Right atrium auricular region (tissue), 2 donors: ENCODE measurements at regions not wholly inside any gene's neighbourhood (a gene's known extent, or its start where the extent isn't known, plus 50 kb on each side); places are given as distances from the start of the nearest gene placed in this dataset.

Source experiments
- DNase-seq: peaks from one replicate; pipeline ENCODE4 v3.0.0-alpha.2; 2019; ENCODE audit warnings: low spot score
- H3K27ac ChIP-seq, 2 donors: fragments of 200-600 bp; sonication (generic); 1 replicate in 1 of 2; 2 replicates in 1 of 2; pipeline ENCODE4 v1.5.1; 2016 to 2019
- H3K27me3 ChIP-seq, 2 donors: fragments of 200-600 bp; sonication (generic); one replicate each; pipeline versions ENCODE4 v1.5.1 to v1.6.0; 2017 to 2019
- H3K36me3 ChIP-seq: fragments of 200-600 bp; sonication (generic); one replicate; pipeline ENCODE4 v1.5.1; 2016
- H3K4me1 ChIP-seq, 2 donors: fragments of 200-600 bp; sonication (generic); one replicate each; pipeline versions ENCODE4 v1.5.1 to v1.6.0; 2017 to 2019
- H3K4me3 ChIP-seq, 2 donors: fragments of 200-600 bp; sonication (generic); 1 replicate in 1 of 2; 2 replicates in 1 of 2; pipeline ENCODE4 v1.5.1; 2017 to 2019; ENCODE audit warnings: mild to moderate bottlenecking in 1 of 2, moderate library complexity in 1 of 2
- H3K9me3 ChIP-seq, 2 donors: fragments of 200-600 bp; sonication (generic); one replicate each; pipeline ENCODE4 v1.5.1; 2019
- TF ChIP-seq, protein P1 (sequence below), 2 donors: fragments of 200-600 bp; sonication (generic); IDR thresholded peaks; one replicate each; pipeline ENCODE4 v1.5.1; 2019; ENCODE audit warnings: antibody characterized with exemption in 2 of 2

DNA sequence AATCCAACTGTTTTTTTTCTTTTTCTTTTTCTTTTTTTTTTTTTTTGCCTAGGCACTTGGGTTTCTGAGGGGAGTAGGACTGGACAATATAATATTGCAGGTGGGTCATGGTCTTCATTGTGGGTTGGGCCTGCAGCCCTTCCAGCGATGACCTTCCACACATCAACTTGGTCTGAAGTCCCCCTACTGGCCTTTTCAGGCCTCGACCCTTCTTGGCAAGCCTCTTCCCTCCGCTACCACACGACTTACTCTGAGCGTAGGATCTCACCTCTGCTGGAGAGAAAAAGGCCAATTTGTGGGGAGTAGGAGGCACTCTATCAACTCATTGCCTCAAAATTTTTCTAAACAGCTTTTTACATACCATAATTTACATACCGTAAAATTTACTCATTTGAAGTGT, 51.1 kb upstream of the GRIK3 start:
- Histone ChIP-seq H3K36me3 (no peaks in the 10 kb centered on the region), H3K27ac (no peak overlapping the region), H3K4me1 (no peaks in the 10 kb centered on the region), H3K27me3 (no peaks in the 10 kb centered on the region), H3K9me3 (no peaks in the 10 kb centered on the region), H3K4me3 (no peak overlapping the region)
- DNase-seq = no peak
- TF ChIP-seq, protein P1, sequence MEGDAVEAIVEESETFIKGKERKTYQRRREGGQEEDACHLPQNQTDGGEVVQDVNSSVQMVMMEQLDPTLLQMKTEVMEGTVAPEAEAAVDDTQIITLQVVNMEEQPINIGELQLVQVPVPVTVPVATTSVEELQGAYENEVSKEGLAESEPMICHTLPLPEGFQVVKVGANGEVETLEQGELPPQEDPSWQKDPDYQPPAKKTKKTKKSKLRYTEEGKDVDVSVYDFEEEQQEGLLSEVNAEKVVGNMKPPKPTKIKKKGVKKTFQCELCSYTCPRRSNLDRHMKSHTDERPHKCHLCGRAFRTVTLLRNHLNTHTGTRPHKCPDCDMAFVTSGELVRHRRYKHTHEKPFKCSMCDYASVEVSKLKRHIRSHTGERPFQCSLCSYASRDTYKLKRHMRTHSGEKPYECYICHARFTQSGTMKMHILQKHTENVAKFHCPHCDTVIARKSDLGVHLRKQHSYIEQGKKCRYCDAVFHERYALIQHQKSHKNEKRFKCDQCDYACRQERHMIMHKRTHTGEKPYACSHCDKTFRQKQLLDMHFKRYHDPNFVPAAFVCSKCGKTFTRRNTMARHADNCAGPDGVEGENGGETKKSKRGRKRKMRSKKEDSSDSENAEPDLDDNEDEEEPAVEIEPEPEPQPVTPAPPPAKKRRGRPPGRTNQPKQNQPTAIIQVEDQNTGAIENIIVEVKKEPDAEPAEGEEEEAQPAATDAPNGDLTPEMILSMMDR (IDR thresholded peaks at IDR 0.05) = no peak

DNA sequence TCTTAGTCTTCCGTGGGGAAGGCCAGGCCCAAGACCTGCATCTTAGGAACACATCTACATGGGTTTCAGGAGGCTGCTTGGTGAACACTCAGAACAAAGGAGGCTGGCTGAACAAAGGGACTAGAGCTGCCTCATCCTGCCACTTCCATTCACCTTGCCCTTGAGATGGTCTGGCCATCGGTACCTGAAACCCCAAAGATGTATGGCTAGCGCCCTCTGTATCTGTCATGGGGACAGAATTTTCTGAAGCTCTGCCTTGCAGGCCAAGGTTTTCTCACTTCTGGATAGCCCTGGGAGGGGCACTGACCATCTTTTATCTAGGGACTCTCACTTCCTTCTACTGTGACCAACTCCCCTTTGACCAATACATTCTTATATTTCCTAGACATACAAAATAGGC, 55.4 kb upstream of the GRIK3 start:
- Histone ChIP-seq H3K27ac (no peak overlapping the region), H3K27me3 (no peaks in the 10 kb centered on the region), H3K4me3 (no peak overlapping the region)

DNA sequence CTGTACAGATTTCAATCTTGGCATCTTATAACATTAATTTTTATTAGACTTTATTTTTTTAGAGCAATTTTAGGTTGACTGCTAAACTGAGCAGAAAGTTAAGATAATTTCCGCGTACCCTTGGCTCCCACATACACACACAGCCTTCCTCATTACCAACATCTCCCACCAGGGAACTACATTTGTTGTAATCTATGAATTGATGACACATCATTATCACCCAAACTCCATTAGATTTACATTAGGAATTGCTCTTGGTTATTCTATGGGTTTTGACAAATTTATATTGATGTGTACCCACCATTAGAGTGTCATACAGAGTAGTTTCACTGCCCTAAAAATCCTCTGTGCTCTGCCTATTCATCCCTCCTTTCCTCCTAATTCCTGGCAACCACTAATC, 56.4 kb upstream of the GRIK3 start:
- H3K9me3 ChIP-seq = no peaks in the 10 kb centered on the region
- no peaks in the 10 kb centered on the region for H3K27me3 ChIP-seq
- TF ChIP-seq, protein P1 (IDR thresholded peaks at IDR 0.05) = no peak
- H3K4me3 ChIP-seq = no peak overlapping the region
- no peak overlapping the region for H3K27ac ChIP-seq
- no peaks in the 10 kb centered on the region for H3K4me1 ChIP-seq
- DNase-seq = no peak
- H3K36me3 ChIP-seq = no peaks in the 10 kb centered on the region

More for the DNA sequence above, 55.4 kb upstream of the GRIK3 start:
- no peaks in the 10 kb centered on the region for H3K4me1 ChIP-seq
- H3K9me3 ChIP-seq = no peaks in the 10 kb centered on the region
- H3K36me3 ChIP-seq = no peaks in the 10 kb centered on the region
- TF ChIP-seq, protein P1 (IDR thresholded peaks at IDR 0.05) = no peak
- DNase-seq = no peak

DNA sequence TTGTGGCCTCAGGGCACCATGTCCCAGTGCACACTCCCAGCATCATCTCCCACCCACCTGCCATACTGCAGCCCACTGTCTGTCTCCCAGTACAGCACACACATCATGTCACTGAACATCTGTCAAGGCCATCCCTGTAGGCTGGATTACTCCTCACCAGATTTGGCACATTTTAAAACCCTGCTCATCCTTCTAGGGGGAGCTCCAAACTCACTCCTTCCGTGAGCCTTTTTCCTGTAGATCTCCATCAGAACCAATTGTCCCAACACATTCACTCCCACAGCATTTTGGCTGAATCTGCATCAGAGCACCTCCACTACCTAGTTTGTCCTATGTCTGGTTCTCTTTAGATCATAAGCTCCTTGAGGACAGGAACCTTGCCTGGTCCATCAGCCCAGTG, 58.6 kb upstream of the GRIK3 start:
- Histone ChIP-seq H3K4me3 (no peak overlapping the region), H3K27me3 (no peaks in the 10 kb centered on the region), H3K27ac (no peak overlapping the region), H3K9me3 (no peaks in the 10 kb centered on the region), H3K4me1 (no peaks in the 10 kb centered on the region), H3K36me3 (no peaks in the 10 kb centered on the region)
- no peak for DNase-seq
- TF ChIP-seq, protein P1 (IDR thresholded peaks at IDR 0.05) = no peak

DNA sequence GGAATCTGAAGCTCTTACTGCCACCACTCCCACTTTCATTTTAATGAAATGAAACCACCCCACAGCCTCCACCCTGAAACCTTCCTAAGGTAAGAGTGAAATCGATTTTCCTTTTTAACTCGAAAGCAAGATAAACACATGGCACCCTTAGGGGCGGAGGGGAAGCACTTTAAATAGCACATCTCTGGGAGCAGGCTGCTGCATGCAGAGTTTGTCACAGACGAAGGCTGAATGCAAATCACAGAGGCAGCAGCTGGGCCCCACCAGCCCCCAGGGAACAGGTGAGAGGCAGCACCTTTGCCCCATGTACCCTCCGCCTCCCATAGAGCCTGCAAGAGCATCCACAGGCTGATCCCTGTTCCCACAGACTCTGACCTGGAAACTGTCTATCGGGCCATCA, 60.0 kb upstream of the GRIK3 start:
- no peak overlapping the region for H3K27ac ChIP-seq
- H3K36me3 ChIP-seq = no peaks in the 10 kb centered on the region
- TF ChIP-seq, protein P1 (IDR thresholded peaks at IDR 0.05) = no peak
- no peaks in the 10 kb centered on the region for H3K9me3 ChIP-seq
- no peaks in the 10 kb centered on the region for H3K27me3 ChIP-seq
- H3K4me1 ChIP-seq = no peaks in the 10 kb centered on the region
- H3K4me3 ChIP-seq = no peak overlapping the region
- DNase-seq = no peak

DNA sequence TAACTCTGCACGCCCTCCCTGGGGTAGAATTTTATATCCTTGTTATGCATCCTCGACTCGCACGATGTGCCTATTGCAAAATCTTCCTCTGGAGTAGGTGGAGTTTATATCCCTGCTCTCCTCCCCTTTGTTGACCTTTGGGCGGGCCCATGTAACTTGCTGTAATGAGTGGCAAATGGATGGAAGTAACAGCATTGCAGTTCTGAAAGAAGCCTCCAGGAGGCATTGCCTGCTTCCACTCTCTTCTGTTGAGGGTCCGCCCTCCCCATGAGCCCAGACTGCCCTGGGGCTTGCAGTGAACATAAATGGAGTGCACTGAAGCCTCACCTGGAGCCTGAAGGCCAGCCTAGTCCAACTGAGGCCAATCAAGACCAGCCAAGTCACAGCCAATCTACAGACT, 62.2 kb upstream of the GRIK3 start:
- TF ChIP-seq, protein P1 (IDR thresholded peaks at IDR 0.05) = no peak
- no peaks in the 10 kb centered on the region for H3K9me3 ChIP-seq
- no peaks in the 10 kb centered on the region for H3K27me3 ChIP-seq

More for the DNA sequence above, 62.2 kb upstream of the GRIK3 start:
- DNase-seq = no peak
- Histone ChIP-seq H3K4me1 (no peaks in the 10 kb centered on the region), H3K4me3 (no peak overlapping the region), H3K27ac (no peak overlapping the region), H3K36me3 (no peaks in the 10 kb centered on the region)
